ENCODE measurements at regions not wholly inside any gene's neighbourhood (a gene's known extent, or its start where the extent isn't known, plus 50 kb on each side); places are given as distances from the start of the nearest gene placed in this dataset.

DNA sequence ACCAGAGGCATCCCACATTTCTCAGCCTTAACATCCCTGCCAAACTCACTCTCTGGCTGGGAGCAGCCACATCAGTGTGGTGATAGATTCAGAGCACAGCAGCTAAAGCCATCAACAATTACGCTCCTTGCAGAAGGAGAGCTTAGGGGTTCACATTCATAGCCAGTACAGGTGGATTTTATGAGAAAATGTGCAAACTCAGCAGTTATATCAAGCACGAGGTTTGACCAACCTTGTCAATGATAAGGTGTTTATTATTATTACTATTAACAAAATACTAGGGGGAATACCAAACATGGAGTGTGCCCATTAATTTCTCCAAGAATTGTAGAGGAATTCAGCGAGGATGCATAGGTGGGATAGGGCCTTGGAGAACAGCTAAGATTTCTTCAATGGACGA is 362.3 kb downstream of the WDR11 start:
- TF ChIP-seq, protein P1, sequence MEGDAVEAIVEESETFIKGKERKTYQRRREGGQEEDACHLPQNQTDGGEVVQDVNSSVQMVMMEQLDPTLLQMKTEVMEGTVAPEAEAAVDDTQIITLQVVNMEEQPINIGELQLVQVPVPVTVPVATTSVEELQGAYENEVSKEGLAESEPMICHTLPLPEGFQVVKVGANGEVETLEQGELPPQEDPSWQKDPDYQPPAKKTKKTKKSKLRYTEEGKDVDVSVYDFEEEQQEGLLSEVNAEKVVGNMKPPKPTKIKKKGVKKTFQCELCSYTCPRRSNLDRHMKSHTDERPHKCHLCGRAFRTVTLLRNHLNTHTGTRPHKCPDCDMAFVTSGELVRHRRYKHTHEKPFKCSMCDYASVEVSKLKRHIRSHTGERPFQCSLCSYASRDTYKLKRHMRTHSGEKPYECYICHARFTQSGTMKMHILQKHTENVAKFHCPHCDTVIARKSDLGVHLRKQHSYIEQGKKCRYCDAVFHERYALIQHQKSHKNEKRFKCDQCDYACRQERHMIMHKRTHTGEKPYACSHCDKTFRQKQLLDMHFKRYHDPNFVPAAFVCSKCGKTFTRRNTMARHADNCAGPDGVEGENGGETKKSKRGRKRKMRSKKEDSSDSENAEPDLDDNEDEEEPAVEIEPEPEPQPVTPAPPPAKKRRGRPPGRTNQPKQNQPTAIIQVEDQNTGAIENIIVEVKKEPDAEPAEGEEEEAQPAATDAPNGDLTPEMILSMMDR (IDR thresholded peaks at IDR 0.05; ENCODE audit: low read length): no peak
- TF ChIP-seq EZH2 (IDR thresholded peaks at IDR 0.05; ENCODE audit: borderline replicate concordance, low read length): no peak
